Epithelial cell of proximal tubule (primary cell): ENCODE measurements at regions not wholly inside any gene's neighbourhood (a gene's known extent, or its start where the extent isn't known, plus 50 kb on each side); places are given as distances from the start of the nearest gene placed in this dataset.

Source experiments
- DNase-seq: peaks from one replicate; pipeline ENCODE4 v3.0.0-alpha.2; 2011; ENCODE audit warnings: low read depth
- H3K4me3 ChIP-seq: 2 replicates; pipeline ENCODE4 v1.5.1; 2011; ENCODE audit warnings: low read depth, mild to moderate bottlenecking, low read length
- CTCF ChIP-seq: conservative IDR thresholded peaks from 2 replicates; pipeline ENCODE4 v1.5.1; 2012; ENCODE audit warnings: low read depth, mild to moderate bottlenecking, low read length

- DNase-seq: no peak
- no peak for TF ChIP-seq CTCF
- H3K4me3 ChIP-seq: no peak overlapping the region
Measured at GRCh38 chr2:120465012-120465700, 119.2 kb downstream of the INHBB start.

DNA sequence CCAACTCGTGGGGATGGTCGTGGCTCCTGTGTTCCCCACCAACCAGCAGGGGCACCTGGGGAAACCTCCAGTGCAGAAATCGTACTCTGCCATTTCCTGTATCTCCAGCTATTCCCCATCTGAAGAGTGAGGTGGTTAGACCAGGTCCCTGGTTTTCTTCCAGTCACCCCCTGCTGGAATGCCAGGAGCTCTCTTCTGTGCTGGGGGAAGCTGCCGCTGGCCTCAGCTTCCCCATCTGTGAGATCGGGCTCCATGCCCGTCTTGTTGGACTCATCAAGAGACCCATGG is 119.7 kb downstream of the INHBB start:
- no peak overlapping the region for H3K4me3 ChIP-seq
- no peak for DNase-seq
- TF ChIP-seq CTCF: no peak

- no peak for DNase-seq
- no peak for TF ChIP-seq CTCF
- no peak overlapping the region for H3K4me3 ChIP-seq
Measured at GRCh38 chr2:120465989-120466703, 120.2 kb downstream of the INHBB start.

DNA sequence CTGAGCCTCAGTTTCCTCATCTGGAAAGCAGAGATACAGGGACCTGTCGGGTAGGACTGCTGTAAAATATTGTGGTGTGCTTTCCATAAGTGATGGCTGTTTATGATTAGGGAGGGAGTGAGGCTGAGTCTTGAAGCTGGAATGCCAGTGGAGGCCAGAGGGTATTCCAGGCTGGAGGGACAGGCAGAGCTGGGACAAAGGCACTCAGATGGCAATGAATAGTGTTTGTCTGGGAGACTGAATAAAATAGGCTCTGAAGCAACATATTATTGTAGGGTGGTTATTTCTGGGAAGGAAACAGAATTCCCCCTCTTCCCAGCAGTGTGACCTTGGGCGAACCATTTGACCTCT is 120.7 kb downstream of the INHBB start:
- no peak for DNase-seq
- H3K4me3 ChIP-seq: no peak overlapping the region
- no peak for TF ChIP-seq CTCF

DNA sequence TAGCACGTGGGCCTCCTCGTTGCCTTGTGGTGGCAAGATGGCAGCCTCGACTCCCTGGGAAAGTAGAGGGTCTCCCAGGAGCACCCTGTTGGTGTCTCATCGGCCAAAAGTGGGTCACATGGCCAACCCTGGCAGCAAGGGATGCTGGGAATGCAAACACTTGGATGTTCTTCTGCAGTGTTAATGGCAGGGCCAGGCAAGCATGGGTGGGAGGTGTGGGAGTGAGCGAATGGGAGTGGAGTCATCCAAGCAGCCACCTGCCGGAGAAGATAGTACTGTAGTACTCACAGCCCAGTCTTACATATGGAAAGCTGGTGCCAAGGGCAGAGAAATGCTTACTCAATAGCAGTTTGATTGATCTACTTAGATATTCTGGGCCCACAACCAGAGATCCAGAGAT is 122.2 kb downstream of the INHBB start:
- DNase-seq: no peak
- no peak for TF ChIP-seq CTCF
- no peak overlapping the region for H3K4me3 ChIP-seq

- no peak overlapping the region for H3K4me3 ChIP-seq
- TF ChIP-seq CTCF: no peak
- DNase-seq: no peak
Measured at GRCh38 chr2:120469426-120469825, 123.5 kb downstream of the INHBB start.
